HCT116 (cell line): ENCODE measurements at regions not wholly inside any gene's neighbourhood (a gene's known extent, or its start where the extent isn't known, plus 50 kb on each side); places are given as distances from the start of the nearest gene placed in this dataset.

Source experiments
- CBX3 ChIP-seq: IDR thresholded peaks from 2 replicates; pipeline ENCODE4 v1.6.1; 2012; ENCODE audit warnings: low read depth
- EGR1 ChIP-seq: IDR thresholded peaks from 2 replicates; pipeline ENCODE4 v1.6.1; 2012; ENCODE audit warnings: low read depth
- EZH2 ChIP-seq: fragments of 200-600 bp; sonication (generic); IDR thresholded peaks from 2 replicates; pipeline ENCODE4 v1.6.1; 2017; ENCODE audit warnings: antibody characterized with exemption, mixed run types
- FOSL1 ChIP-seq: IDR thresholded peaks from 2 replicates; pipeline ENCODE4 v1.6.1; 2012; ENCODE audit warnings: low read depth
- JUND ChIP-seq: IDR thresholded peaks from 2 replicates; pipeline ENCODE4 v1.6.1; 2012
- POLR2A ChIP-seq: IDR thresholded peaks from 2 replicates; pipeline ENCODE4 v1.7.0; 2011; ENCODE audit warnings: borderline replicate concordance; ENCODE audit not compliant: insufficient read depth, insufficient read length; ENCODE audit errors: extremely low read depth
- POLR2AphosphoS5 ChIP-seq: IDR thresholded peaks from 2 replicates; pipeline ENCODE4 v1.6.1; 2011; ENCODE audit warnings: mild to moderate bottlenecking, low read depth, low read length, moderate library complexity
- RAD21 ChIP-seq: IDR thresholded peaks from 2 replicates; pipeline ENCODE4 v1.6.1; 2012; ENCODE audit warnings: low read depth, mild to moderate bottlenecking
- SP1 ChIP-seq: IDR thresholded peaks from 2 replicates; pipeline ENCODE4 v1.6.1; 2012; ENCODE audit warnings: low read depth
- YY1 ChIP-seq: IDR thresholded peaks from 2 replicates; pipeline ENCODE4 v1.6.1; 2011; ENCODE audit warnings: low read length, low read depth, moderate library complexity, mild to moderate bottlenecking; ENCODE audit not compliant: insufficient replicate concordance; ENCODE audit errors: extremely low read depth
- TF ChIP-seq, protein P1 (sequence below), 3 experiments: fragments of 200-600 bp in 1 of 3; sonication (generic) in 1 of 3; IDR thresholded peaks in 2 of 3; conservative IDR thresholded peaks in 1 of 3; 2 replicates each; pipeline ENCODE4 v1.5.1; 2012 to 2017; ENCODE audit warnings: low read depth in 2 of 3, low read length in 2 of 3, antibody characterized with exemption in 1 of 3, borderline replicate concordance in 1 of 3, control low read depth in 1 of 3, mild to moderate bottlenecking in 1 of 3, mixed read lengths in 1 of 3, mixed run types in 1 of 3, moderate library complexity in 1 of 3; ENCODE audit not compliant: insufficient read depth in 1 of 3
- TF ChIP-seq, protein P2 (sequence below): IDR thresholded peaks from 2 replicates; pipeline ENCODE4 v1.6.1; 2012; ENCODE audit warnings: low read depth
- TF ChIP-seq, protein P3 (sequence below): IDR thresholded peaks from 2 replicates; pipeline ENCODE4 v1.6.1; 2012

GRCh38 chr10:4609251-4609650, 216.8 kb upstream of the AKR1E2 start:
- TF ChIP-seq, protein P1, sequence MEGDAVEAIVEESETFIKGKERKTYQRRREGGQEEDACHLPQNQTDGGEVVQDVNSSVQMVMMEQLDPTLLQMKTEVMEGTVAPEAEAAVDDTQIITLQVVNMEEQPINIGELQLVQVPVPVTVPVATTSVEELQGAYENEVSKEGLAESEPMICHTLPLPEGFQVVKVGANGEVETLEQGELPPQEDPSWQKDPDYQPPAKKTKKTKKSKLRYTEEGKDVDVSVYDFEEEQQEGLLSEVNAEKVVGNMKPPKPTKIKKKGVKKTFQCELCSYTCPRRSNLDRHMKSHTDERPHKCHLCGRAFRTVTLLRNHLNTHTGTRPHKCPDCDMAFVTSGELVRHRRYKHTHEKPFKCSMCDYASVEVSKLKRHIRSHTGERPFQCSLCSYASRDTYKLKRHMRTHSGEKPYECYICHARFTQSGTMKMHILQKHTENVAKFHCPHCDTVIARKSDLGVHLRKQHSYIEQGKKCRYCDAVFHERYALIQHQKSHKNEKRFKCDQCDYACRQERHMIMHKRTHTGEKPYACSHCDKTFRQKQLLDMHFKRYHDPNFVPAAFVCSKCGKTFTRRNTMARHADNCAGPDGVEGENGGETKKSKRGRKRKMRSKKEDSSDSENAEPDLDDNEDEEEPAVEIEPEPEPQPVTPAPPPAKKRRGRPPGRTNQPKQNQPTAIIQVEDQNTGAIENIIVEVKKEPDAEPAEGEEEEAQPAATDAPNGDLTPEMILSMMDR (IDR thresholded peaks at IDR 0.05 in 2 of 3, conservative IDR thresholded peaks at IDR 0.05 in 1 of 3; ENCODE audit: borderline replicate concordance in 1 of 3, insufficient read depth in 1 of 3, low read depth in 2 of 3, low read length in 2 of 3) = no peak
- TF ChIP-seq CBX3 (no peak), POLR2A (no peak), YY1 (no peak), EGR1 (no peak), RAD21 (no peak), FOSL1 (no peak), EZH2 (no peak), SP1 (no peak), POLR2AphosphoS5 (no peak), JUND (no peak)
- TF ChIP-seq, protein P2, sequence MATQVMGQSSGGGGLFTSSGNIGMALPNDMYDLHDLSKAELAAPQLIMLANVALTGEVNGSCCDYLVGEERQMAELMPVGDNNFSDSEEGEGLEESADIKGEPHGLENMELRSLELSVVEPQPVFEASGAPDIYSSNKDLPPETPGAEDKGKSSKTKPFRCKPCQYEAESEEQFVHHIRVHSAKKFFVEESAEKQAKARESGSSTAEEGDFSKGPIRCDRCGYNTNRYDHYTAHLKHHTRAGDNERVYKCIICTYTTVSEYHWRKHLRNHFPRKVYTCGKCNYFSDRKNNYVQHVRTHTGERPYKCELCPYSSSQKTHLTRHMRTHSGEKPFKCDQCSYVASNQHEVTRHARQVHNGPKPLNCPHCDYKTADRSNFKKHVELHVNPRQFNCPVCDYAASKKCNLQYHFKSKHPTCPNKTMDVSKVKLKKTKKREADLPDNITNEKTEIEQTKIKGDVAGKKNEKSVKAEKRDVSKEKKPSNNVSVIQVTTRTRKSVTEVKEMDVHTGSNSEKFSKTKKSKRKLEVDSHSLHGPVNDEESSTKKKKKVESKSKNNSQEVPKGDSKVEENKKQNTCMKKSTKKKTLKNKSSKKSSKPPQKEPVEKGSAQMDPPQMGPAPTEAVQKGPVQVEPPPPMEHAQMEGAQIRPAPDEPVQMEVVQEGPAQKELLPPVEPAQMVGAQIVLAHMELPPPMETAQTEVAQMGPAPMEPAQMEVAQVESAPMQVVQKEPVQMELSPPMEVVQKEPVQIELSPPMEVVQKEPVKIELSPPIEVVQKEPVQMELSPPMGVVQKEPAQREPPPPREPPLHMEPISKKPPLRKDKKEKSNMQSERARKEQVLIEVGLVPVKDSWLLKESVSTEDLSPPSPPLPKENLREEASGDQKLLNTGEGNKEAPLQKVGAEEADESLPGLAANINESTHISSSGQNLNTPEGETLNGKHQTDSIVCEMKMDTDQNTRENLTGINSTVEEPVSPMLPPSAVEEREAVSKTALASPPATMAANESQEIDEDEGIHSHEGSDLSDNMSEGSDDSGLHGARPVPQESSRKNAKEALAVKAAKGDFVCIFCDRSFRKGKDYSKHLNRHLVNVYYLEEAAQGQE = no peak
- TF ChIP-seq, protein P3, sequence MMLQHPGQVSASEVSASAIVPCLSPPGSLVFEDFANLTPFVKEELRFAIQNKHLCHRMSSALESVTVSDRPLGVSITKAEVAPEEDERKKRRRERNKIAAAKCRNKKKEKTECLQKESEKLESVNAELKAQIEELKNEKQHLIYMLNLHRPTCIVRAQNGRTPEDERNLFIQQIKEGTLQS = no peak
